CD4-positive, alpha-beta memory T cell (primary cell): ENCODE measurements at regions not wholly inside any gene's neighbourhood (a gene's known extent, or its start where the extent isn't known, plus 50 kb on each side); places are given as distances from the start of the nearest gene placed in this dataset.
"Not testable (repeated sequence)": the region's sequence is repeated elsewhere in the genome, so short reads cannot be mapped to it uniquely, and the experiment has no call there.

Experiments
- CTCF ChIA-PET: fragments of 350-600 bp; sonication (Branson Sonifier 250); formaldehyde crosslinking; loops from one replicate; lab custom pipeline; 2021; ENCODE audit warnings: inconsistent platforms; ENCODE audit not compliant: partially characterized antibody; lab: Charles Lee
- POLR2A ChIA-PET: fragments of 350-600 bp; sonication (Branson Sonifier 250); formaldehyde crosslinking; loops from one replicate; lab custom pipeline; 2021; ENCODE audit not compliant: partially characterized antibody; lab: Charles Lee
- DNase-seq, 5 donors: peaks; one replicate each; pipeline versions ENCODE4 v3.0.0 to v3.0.0-alpha.2; 2020 to 2022; ENCODE audit warnings: mixed read lengths in 1 of 5
- H3K27ac ChIP-seq: one replicate; pipeline ENCODE4 v1.7.0; 2013; ENCODE audit warnings: low read depth, low read length
- H3K27me3 ChIP-seq: 2 replicates; pipeline ENCODE4 v1.7.0; 2013; ENCODE audit warnings: mild to moderate bottlenecking, low read length, moderate library complexity; ENCODE audit not compliant: insufficient read depth
- H3K36me3 ChIP-seq: 2 replicates; pipeline ENCODE4 v1.7.0; 2013; ENCODE audit warnings: mild to moderate bottlenecking, low read length, moderate library complexity; ENCODE audit not compliant: insufficient read depth
- H3K4me1 ChIP-seq: 2 replicates; pipeline ENCODE4 v1.7.0; 2013; ENCODE audit warnings: mild to moderate bottlenecking, low read length, moderate library complexity; ENCODE audit not compliant: insufficient read depth
- H3K4me3 ChIP-seq, 2 donors: one replicate each; pipeline ENCODE4 v1.7.0; 2013; ENCODE audit warnings: low read length in 2 of 2, mild to moderate bottlenecking in 1 of 2
- H3K9me3 ChIP-seq, 2 donors: one replicate each; pipeline ENCODE4 v1.7.0; 2013; ENCODE audit warnings: low read length in 2 of 2, control low read depth in 1 of 2; ENCODE audit not compliant: control insufficient read depth in 1 of 2
- H3K27ac Mint-ChIP-seq, 7 donors: one replicate each; pipeline ENCODE4 v1.8.0; 2020 to 2021; ENCODE audit warnings: mixed read lengths in 7 of 7, mild to moderate bottlenecking in 6 of 7, inconsistent platforms in 3 of 7, moderate library complexity in 3 of 7
- H3K27me3 Mint-ChIP-seq, 2 donors: one replicate each; pipeline ENCODE4 v1.8.0; 2020 to 2021; ENCODE audit warnings: mixed read lengths in 2 of 2
- H3K36me3 Mint-ChIP-seq, 2 donors: one replicate each; pipeline ENCODE4 v1.8.0; 2020 to 2021; ENCODE audit warnings: mixed read lengths in 2 of 2, inconsistent platforms in 1 of 2, mild to moderate bottlenecking in 1 of 2
- H3K4me1 Mint-ChIP-seq, 4 donors: one replicate each; pipeline ENCODE4 v1.8.0; 2020 to 2021; ENCODE audit warnings: mixed read lengths in 4 of 4, mild to moderate bottlenecking in 1 of 4
- H3K4me3 Mint-ChIP-seq, 8 donors: one replicate each; pipeline ENCODE4 v1.8.0; 2020 to 2021; ENCODE audit warnings: mixed read lengths in 8 of 8, mild to moderate bottlenecking in 7 of 8, moderate library complexity in 6 of 8, inconsistent platforms in 3 of 8
- H3K9me3 Mint-ChIP-seq, 8 donors: one replicate each; pipeline ENCODE4 v1.8.0; 2020 to 2021; ENCODE audit warnings: mixed read lengths in 8 of 8, mild to moderate bottlenecking in 5 of 8, inconsistent platforms in 3 of 8, moderate library complexity in 1 of 8
- intact Hi-C: fragments of 100-400 bp; cut with micrococcal nuclease; formaldehyde crosslinking; loops from one replicate; pipeline ENCODE4 v1.15.1; 2023

GRCh38 chr21:35516292-35516691 lies 467.2 kb upstream of the RUNX1 start:
- H3K36me3 ChIP-seq, H3K27ac ChIP-seq, H3K27ac Mint-ChIP-seq, intact Hi-C loops, POLR2A ChIA-PET, H3K4me3 Mint-ChIP-seq, H3K27me3 ChIP-seq, H3K9me3 Mint-ChIP-seq, H3K4me1 Mint-ChIP-seq, DNase-seq, H3K36me3 Mint-ChIP-seq, CTCF ChIA-PET, H3K9me3 ChIP-seq, H3K4me3 ChIP-seq, H3K4me1 ChIP-seq: not testable (repeated sequence)
- H3K27me3 Mint-ChIP-seq: peaks cover 4 to 11% of the 10 kb centered on the region in 2 donors

DNA sequence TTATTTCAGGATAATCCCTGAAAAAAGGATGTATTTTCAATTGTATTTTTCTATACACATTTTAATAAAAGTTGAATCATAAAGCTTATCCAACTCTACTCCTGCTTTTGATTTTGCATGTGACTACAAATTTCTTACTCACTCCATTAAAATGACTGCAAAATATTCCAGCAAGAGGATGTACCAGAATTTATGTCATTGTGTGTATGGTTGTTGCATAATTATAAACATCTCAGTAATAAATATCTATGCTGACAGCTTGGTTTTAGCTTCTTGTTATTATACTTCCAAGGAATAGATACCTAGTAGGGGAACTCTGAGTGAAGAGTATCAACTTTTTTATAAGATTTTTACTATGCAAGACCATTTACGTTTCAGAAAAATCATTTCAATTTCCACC lies 463.2 kb upstream of the RUNX1 start:
- H3K36me3 Mint-ChIP-seq: no peaks in the 10 kb centered on the region
- no peak overlapping the region for H3K27ac Mint-ChIP-seq
- peaks cover 0 to 2% (median 0%) of the 10 kb centered on the region in 8 donors for H3K9me3 Mint-ChIP-seq
- H3K27me3 Mint-ChIP-seq: peaks cover 4 to 14% of the 10 kb centered on the region in 2 donors
- H3K4me3 Mint-ChIP-seq: no peak overlapping the region
- Histone ChIP-seq H3K27me3 (no peaks in the 10 kb centered on the region), H3K36me3 (no peaks in the 10 kb centered on the region), H3K27ac (no peak overlapping the region), H3K9me3 (no peaks in the 10 kb centered on the region), H3K4me3 (no peak overlapping the region), H3K4me1 (no peaks in the 10 kb centered on the region)
- ChIA-PET CTCF (no interaction called here), POLR2A (no interaction called here)
- peaks cover 0 to 1% (median 0%) of the 10 kb centered on the region in 4 donors for H3K4me1 Mint-ChIP-seq
- intact Hi-C loops: no loop called here
- DNase-seq: no peak

- H3K4me1 ChIP-seq: no peaks in the 10 kb centered on the region
- peaks cover 0 to 1% (median 0%) of the 10 kb centered on the region in 4 donors for H3K4me1 Mint-ChIP-seq
- no peak overlapping the region for H3K4me3 ChIP-seq
- H3K9me3 ChIP-seq: no peaks in the 10 kb centered on the region
- H3K27ac ChIP-seq: no peak overlapping the region
- peaks cover 0 to 2% (median 0%) of the 10 kb centered on the region in 8 donors for H3K9me3 Mint-ChIP-seq
- H3K27ac Mint-ChIP-seq: no peak overlapping the region
- peaks cover 7 to 14% of the 10 kb centered on the region in 2 donors for H3K27me3 Mint-ChIP-seq
- no peaks in the 10 kb centered on the region for H3K27me3 ChIP-seq
- no peak overlapping the region for H3K4me3 Mint-ChIP-seq
- ChIA-PET CTCF (no interaction called here), POLR2A (no interaction called here)
- no peak for DNase-seq
- H3K36me3 Mint-ChIP-seq: no peaks in the 10 kb centered on the region
- H3K36me3 ChIP-seq: no peaks in the 10 kb centered on the region
- intact Hi-C loops: no loop called here
These were observed 462.6 kb upstream of the RUNX1 start for GRCh38 chr21:35511696-35512162.

DNA sequence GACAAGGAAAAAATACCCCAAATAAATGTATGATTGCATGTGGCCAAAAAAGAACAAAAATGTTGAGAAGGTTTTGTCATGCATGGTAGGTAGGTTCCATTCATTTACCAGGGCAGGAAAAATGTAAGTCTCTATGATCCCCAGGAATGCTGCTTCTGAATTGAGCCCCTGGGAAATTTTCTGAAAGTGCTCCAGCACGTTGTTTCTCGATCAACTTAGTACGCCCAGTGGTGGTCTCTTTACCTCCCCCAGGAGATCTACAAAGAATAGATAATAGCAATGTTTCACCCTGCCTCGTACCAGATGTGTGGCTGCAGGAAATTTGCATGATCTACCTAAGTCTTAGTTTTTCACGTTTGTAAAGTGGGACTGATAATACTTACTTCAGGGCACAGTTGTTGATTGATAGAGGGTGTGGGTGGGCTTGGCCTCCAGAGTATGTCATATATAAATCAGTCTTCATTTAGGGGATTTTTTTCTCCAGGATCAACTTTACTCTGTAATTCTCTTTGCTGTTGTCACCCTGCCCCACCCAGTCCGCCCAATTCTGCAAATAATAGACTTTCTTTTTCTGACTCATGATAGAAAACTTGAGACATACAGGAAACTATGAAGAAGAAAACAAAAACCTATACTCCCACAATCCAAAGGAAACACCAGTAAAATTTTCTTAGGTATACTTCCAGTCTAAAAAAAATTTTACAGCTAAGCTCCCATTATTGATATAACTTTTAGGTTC lies 462.0 kb upstream of the RUNX1 start:
- Mint-ChIP-seq H3K27me3 (peaks cover 7 to 14% of the 10 kb centered on the region in 2 donors), H3K9me3 (peaks cover 0 to 2% (median 0%) of the 10 kb centered on the region in 8 donors), H3K36me3 (no peaks in the 10 kb centered on the region), H3K4me1 (peaks cover 0 to 1% (median 0%) of the 10 kb centered on the region in 4 donors), H3K27ac (no peak overlapping the region), H3K4me3 (no peak overlapping the region)
- no peaks in the 10 kb centered on the region for H3K27me3 ChIP-seq
- no peak overlapping the region for H3K27ac ChIP-seq
- no peak for DNase-seq
- H3K36me3 ChIP-seq: no peaks in the 10 kb centered on the region
- intact Hi-C loops: no loop called here
- POLR2A ChIA-PET: no interaction called here
- CTCF ChIA-PET: no interaction called here
- no peaks in the 10 kb centered on the region for H3K9me3 ChIP-seq
- no peak overlapping the region for H3K4me3 ChIP-seq
- H3K4me1 ChIP-seq: no peaks in the 10 kb centered on the region

DNA sequence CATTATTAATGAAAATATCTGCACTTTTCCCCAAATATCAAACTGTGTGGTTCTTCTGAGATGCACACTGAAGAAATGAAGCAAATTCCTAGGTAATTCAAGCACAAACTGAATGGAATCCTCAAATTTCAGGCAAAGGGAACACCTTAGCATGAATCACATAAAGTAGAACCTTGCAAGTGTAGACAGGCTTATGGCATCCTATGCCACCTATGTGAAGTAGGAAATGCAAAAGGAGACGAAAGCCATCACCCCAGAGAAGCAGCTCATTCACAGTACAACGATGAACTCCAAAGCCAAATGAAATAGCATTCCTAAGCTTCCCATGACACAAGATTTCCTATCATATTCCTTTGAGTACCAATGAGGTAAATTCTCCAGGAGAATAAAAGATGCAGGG lies 461.2 kb upstream of the RUNX1 start:
- no peak overlapping the region for H3K27ac ChIP-seq
- H3K36me3 ChIP-seq: no peaks in the 10 kb centered on the region
- intact Hi-C loops: no loop called here
- H3K4me3 Mint-ChIP-seq: no peak overlapping the region
- H3K27ac Mint-ChIP-seq: no peak overlapping the region
- H3K27me3 ChIP-seq: no peaks in the 10 kb centered on the region
- H3K9me3 Mint-ChIP-seq: peaks cover 0 to 2% (median 0%) of the 10 kb centered on the region in 8 donors
- H3K4me1 Mint-ChIP-seq: peaks cover 0 to 1% (median 0%) of the 10 kb centered on the region in 4 donors
- H3K36me3 Mint-ChIP-seq: no peaks in the 10 kb centered on the region
- ChIA-PET CTCF (no interaction called here), POLR2A (no interaction called here)
- no peaks in the 10 kb centered on the region for H3K9me3 ChIP-seq
- DNase-seq: no peak
- no peak overlapping the region for H3K4me3 ChIP-seq
- H3K27me3 Mint-ChIP-seq: peaks cover 7 to 14% of the 10 kb centered on the region in 2 donors
- H3K4me1 ChIP-seq: no peaks in the 10 kb centered on the region

GRCh38 chr21:35509001-35509704 lies 460.1 kb upstream of the RUNX1 start:
- no peak overlapping the region for H3K4me3 Mint-ChIP-seq
- CTCF ChIA-PET: no interaction called here
- no peaks in the 10 kb centered on the region for H3K36me3 Mint-ChIP-seq
- peaks cover 3 to 5% (median 4%) of the 10 kb centered on the region in 4 donors for H3K4me1 Mint-ChIP-seq
- Histone ChIP-seq H3K27me3 (no peaks in the 10 kb centered on the region), H3K9me3 (no peaks in the 10 kb centered on the region), H3K4me1 (peaks cover 4% of the 10 kb centered on the region), H3K36me3 (no peaks in the 10 kb centered on the region), H3K27ac (no peak overlapping the region), H3K4me3 (no peak overlapping the region)
- H3K27me3 Mint-ChIP-seq: peaks cover 7 to 14% of the 10 kb centered on the region in 2 donors
- POLR2A ChIA-PET: no interaction called here
- peaks cover 0 to 2% (median 0%) of the 10 kb centered on the region in 8 donors for H3K9me3 Mint-ChIP-seq
- no peak overlapping the region for H3K27ac Mint-ChIP-seq
- intact Hi-C loops: no loop called here
- DNase-seq: no peak

GRCh38 chr21:35508139-35508888 lies 459.2 kb upstream of the RUNX1 start:
- H3K36me3 Mint-ChIP-seq: no peaks in the 10 kb centered on the region
- ChIA-PET CTCF (no interaction called here), POLR2A (no interaction called here)
- no peak for DNase-seq
- H3K27ac Mint-ChIP-seq: no peak overlapping the region
- no peak overlapping the region for H3K4me3 ChIP-seq
- H3K36me3 ChIP-seq: no peaks in the 10 kb centered on the region
- H3K9me3 ChIP-seq: no peaks in the 10 kb centered on the region
- no peaks in the 10 kb centered on the region for H3K9me3 Mint-ChIP-seq
- H3K4me1 ChIP-seq: peaks cover 13% of the 10 kb centered on the region
- no peak overlapping the region for H3K27ac ChIP-seq
- intact Hi-C loops: no loop called here
- H3K27me3 Mint-ChIP-seq: peaks cover 4 to 13% of the 10 kb centered on the region in 2 donors
- H3K4me1 Mint-ChIP-seq: peaks cover 11 to 13% (median 12%) of the 10 kb centered on the region in 4 donors
- no peak overlapping the region for H3K4me3 Mint-ChIP-seq
- H3K27me3 ChIP-seq: no peaks in the 10 kb centered on the region
